Putamen (tissue), 1 donor: ENCODE measurements at regions not wholly inside any gene's neighbourhood (a gene's known extent, or its start where the extent isn't known, plus 50 kb on each side); places are given as distances from the start of the nearest gene placed in this dataset.
A peak's percentile ranks its signal among the peaks of the same experiment; 100 is the strongest.
"Not testable (repeated sequence)": the region's sequence is repeated elsewhere in the genome, so short reads cannot be mapped to it uniquely, and the experiment has no call there.

Source experiments
- DNase-seq: peaks from one replicate; pipeline ENCODE4 v3.0.0-alpha.2; 2016; ENCODE audit warnings: low spot score

DNA sequence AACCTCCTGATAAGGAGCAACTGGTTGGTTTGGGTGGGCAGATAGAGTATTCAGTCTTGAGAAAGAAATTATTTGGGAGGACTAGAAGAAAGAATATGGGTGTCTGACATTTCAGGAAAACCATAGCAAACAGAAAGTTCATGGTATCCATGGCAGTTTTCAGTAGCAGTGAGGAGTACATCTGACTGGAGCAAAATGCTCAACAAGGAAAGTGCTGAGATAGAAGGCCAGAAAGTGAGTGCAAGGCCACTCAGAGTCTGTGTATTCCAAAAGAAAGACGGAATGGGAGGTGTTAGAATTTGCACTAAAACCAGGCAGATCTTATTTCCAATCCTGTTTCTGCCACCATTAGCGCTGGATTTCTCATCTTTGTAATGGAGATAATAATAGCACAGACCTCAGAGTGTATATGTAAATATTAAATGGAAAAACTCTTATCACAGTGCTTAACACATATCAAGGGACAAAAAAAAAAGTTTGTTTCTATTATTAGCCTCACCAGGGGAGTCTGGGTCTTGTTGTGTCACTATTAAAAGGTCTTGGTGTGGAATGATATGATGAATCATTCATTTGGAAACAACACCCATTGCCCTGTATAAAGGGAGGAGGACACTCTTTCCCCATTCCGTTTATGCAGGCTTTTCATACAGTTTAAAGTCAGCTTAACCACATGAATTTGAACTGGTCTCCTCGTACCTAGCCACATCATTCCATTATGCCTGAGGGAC lies 349.8 kb downstream of the IPO8 start:
- DNase-seq: no peak

- no peak for DNase-seq
These were observed 365.1 kb downstream of the IPO8 start for GRCh38 chr12:30330565-30330964.

GRCh38 chr12:30329281-30329680 lies 366.4 kb downstream of the IPO8 start:
- DNase-seq: no peak

DNA sequence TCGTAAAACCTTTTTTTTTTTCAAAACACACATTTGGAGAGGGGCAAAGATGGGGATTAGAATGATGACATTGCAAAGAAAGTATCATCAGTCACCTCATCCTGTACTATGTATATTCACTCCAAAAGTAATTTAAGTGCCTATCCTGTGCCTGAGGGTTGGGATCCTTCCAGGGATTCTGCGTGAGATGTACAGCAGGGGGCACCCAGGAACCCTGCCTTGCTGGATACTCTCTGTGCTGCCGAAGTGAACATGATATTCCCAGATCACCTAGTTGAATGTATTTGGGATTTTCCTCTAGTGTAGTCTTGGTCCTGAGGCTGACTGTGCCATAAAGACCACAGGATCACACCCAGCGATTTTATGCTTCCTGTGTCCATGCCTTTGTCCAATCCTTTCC lies 372.7 kb downstream of the IPO8 start:
- DNase-seq: no peak

DNA sequence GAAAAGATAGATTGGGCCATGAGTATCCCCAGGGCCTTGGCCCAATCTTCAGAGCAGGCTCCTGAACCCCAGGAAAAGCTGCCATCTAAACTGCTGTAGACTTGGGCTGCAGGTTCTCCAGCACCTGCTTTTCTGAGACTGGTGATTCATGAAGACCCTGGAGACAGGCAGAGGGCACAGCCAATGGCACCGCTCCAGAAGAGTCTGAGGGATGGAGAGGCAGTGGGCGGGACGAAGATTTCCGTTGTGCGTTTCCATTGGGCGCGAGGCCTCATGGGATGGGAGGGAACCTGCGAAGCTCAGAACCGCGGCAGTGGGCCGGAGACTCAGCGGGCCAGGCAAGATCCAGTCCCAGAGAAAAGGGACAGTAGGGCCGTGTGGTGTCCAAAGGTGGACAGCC lies 375.1 kb downstream of the IPO8 start:
- no peak for DNase-seq

DNA sequence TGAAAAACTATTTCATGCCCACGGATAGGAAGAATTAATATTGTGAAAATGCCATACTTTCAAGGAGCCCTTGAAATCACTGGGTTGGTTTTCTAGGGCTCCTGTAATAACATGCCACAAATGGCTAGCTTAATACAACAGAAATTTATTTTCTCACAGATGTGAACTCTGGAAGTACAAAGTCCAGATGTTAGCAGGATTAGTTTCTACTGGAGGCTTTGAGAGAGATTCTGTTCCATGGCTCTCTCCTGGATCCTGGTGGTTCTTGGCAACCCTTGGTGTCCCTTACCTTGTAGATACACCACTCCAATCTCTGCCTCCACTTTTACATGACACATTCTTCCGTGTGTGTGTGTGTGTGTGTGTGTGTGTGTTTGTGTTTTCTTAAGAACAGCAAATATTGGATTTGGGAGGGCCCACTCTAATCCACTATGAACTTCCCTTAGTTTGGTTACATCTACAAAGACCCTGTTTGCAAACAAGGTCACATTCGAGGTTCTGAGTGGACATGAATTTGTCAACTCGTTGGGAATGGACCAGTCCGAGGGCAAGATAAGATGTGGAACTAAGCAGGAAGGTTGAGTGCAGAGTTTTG lies 381.1 kb downstream of the IPO8 start:
- DNase-seq: no peak

GRCh38 chr12:30308010-30308717 lies 387.5 kb downstream of the IPO8 start:
- DNase-seq: no peak

- no peak for DNase-seq
These were observed 391.1 kb downstream of the IPO8 start for GRCh38 chr12:30304528-30304927.

DNA sequence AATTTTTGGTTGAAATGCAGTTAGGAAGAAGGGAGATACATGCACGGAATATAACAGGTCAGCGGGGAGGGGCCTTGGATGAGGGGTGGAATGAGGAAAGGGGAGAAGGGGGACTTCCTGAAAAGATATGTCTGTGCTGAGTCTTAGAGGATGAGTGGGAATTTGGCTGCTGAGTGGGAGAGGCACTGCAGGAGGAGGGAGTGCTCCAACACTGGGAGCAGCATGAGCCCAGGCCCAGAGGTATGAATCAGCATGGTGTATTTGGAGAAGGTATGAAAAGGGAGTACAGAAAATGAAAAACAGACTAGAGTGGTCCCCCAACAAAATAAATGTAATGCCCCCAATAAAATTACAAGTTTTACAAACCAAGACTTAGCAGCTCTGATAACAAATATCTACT lies 394.4 kb downstream of the IPO8 start:
- DNase-seq: no peak

GRCh38 chr12:30296486-30296885 lies 399.2 kb downstream of the IPO8 start:
- DNase-seq: no peak

GRCh38 chr12:30286345-30286926 lies 409.2 kb downstream of the IPO8 start:
- no peak for DNase-seq

DNA sequence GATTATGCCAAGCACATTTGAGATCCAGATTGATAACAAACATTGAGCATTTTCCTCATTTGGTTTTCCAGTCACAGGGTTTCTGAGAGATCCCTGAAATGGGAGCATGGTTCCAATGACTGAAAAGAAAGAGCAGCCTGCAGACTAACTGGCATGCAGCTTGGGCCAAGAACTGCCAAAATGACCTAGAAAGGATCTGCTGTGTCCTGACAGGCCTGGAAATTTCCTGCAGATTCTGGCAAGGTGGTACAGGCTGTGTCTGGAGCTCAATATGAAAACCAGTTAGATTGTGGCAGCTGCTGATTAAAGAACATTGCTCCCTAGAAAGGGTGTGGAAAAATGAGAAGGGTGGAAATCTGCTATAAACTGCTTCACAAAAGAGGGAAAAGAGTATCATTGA lies 417.3 kb downstream of the IPO8 start:
- DNase-seq: peak; percentile 26

GRCh38 chr12:30272515-30272914 lies 423.2 kb downstream of the IPO8 start:
- not testable (repeated sequence) for DNase-seq

GRCh38 chr12:30269496-30269895 lies 426.2 kb downstream of the IPO8 start:
- no peak for DNase-seq

GRCh38 chr12:30268041-30268440 lies 427.6 kb downstream of the IPO8 start:
- no peak for DNase-seq

GRCh38 chr12:30263434-30263833 lies 432.2 kb downstream of the IPO8 start:
- DNase-seq: no peak

DNA sequence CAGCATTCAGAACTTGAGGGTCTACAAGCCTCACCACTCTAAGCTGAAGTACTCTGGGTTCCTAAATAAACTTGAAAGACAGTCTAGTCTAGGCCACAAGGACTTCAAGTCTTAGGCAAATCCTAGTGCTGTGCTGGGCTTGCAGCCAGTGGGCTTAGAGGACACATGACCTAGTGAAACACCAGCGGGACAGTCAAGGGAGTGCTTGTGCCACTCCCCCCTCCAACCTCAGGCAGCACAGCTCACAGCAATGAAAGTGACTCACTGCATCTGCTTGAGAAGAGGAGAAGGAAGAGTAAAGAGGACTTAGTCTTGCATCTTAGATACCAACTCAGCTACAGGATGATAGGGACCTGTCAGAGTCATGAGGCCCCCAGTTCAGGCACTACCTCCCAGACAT lies 438.1 kb downstream of the IPO8 start:
- DNase-seq: no peak

- DNase-seq: no peak
These were observed 444.1 kb downstream of the IPO8 start for GRCh38 chr12:30251546-30251945.

GRCh38 chr12:30243426-30243825 lies 452.2 kb downstream of the IPO8 start:
- DNase-seq: no peak

DNA sequence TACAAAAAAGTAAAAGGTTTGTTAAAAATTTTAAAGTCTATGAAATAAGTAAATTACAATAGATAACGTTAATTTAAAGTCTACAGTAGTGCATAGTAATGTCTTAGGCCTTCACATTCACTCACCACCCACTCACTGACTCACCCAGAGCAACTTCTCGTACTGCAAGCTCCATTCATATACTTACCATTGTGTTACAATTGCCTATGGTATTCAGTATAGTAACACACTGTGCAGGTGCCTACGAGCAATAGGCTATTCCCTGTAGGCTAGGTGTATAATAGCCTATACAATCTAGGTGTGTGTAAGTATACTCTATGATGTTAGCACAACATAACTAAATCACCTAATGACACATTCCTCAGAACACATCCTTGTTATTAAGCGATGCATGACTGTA lies 435.3 kb upstream of the TMTC1 start:
- no peak for DNase-seq

DNA sequence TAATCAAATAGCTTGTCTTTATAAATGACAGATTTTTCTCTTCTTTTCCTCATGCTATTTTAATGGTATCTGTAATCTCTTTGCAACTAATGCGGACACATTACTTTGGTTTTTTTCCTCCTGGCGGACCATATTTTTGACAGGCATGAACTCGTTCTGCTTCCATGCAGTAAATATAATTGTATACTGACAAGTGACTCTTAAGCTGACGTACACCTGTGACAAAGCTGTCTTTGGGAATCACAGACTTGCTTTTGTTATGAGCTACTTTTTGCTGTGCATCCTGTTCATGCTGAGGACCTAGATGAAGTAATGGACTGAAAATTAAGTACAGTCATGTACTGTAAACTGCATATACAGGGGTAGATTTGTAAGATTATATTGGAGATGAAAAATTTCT lies 434.3 kb upstream of the TMTC1 start:
- DNase-seq: no peak

GRCh38 chr12:30213166-30213565 lies 429.4 kb upstream of the TMTC1 start:
- DNase-seq: no peak

DNA sequence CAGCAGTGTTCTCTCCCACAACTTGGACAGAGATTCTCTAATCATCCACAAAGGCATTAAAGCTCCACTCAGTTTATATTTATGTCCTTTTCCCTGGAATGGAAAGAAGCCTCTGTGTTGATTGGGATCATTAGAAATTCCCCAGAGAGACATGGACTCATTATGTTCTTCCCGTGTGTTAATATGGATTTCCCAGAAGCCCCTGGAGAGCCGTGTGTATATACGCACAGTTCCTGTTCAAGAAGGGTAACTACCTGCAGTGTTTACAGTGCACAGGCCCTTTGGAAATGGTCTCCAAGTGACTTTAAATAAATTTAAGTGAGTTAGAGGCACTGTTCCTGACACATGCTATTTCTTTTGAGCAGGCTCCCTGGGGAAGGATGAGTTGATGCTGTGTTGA lies 428.0 kb upstream of the TMTC1 start:
- no peak for DNase-seq
